Ovary (tissue), 7 donors: ENCODE measurements at regions not wholly inside any gene's neighbourhood (a gene's known extent, or its start where the extent isn't known, plus 50 kb on each side); places are given as distances from the start of the nearest gene placed in this dataset.
"Not testable (repeated sequence)": the region's sequence is repeated elsewhere in the genome, so short reads cannot be mapped to it uniquely, and the experiment has no call there.

Experiments
- DNase-seq, 5 donors: peaks; one replicate each; pipeline ENCODE4 v3.0.0-alpha.2; 2019 to 2020
- H3K27ac ChIP-seq, 2 donors: fragments of 200-600 bp; one replicate each; pipeline versions ENCODE4 v1.5.1 to v1.8.0; 2019 to 2022
- H3K27me3 ChIP-seq: fragments of 200-600 bp; one replicate; pipeline ENCODE4 v1.8.0; 2022
- H3K36me3 ChIP-seq: fragments of 200-600 bp; sonication (generic); one replicate; pipeline ENCODE4 v1.5.1; 2019
- H3K4me1 ChIP-seq: one replicate; pipeline ENCODE4 v1.8.1; 2013; ENCODE audit warnings: mild to moderate bottlenecking, moderate library complexity; ENCODE audit not compliant: insufficient read depth
- H3K4me3 ChIP-seq: fragments of 200-600 bp; sonication (generic); one replicate; pipeline ENCODE4 v1.5.1; 2017
- H3K9me3 ChIP-seq, 2 donors: fragments of 200-600 bp in 1 of 2; sonication (generic) in 1 of 2; one replicate each; pipeline versions ENCODE4 v1.5.1 to v1.8.1; 2013 to 2019; ENCODE audit warnings: mild to moderate bottlenecking in 1 of 2, moderate library complexity in 1 of 2
- CTCF ChIP-seq, 3 donors: fragments of 450-650 bp in 2 of 3; fragments of 200-600 bp in 1 of 3; IDR thresholded peaks; one replicate each; pipeline versions ENCODE4 v1.5.1 to v1.8.0; 2016 to 2022; ENCODE audit warnings: antibody characterized with exemption in 3 of 3, mild to moderate bottlenecking in 1 of 3
- EP300 ChIP-seq: sonication (generic); formaldehyde crosslinking; IDR thresholded peaks from one replicate; pipeline ENCODE4 v1.6.1; 2017; ENCODE audit warnings: antibody characterized with exemption
- POLR2A ChIP-seq: fragments of 450-650 bp; IDR thresholded peaks from one replicate; pipeline ENCODE4 v1.6.1; 2017; ENCODE audit warnings: antibody characterized with exemption, mild to moderate bottlenecking, moderate library complexity
- WGBS, 3 donors: extraction: QIAGEN DNeasy Blood & Tissue Kit in 1 of 3; methylation state at CpG; one replicate each; pipeline versions ENCODE4 v1.1.5 to v1.1.7; 2013 to 2017; 5-methylcytosine and 5-hydroxymethylcytosine counted together
- intact Hi-C, 4 donors: fragments of 100-400 bp; cut with DNase I; formaldehyde crosslinking; loops; one replicate each; pipeline versions ENCODE4 v1.11.0 to v1.15.1; 2022 to 2023
- donor health status: DM: no; HTN: no; CAD: no; lungs with moderate emphysema.
- donor health status: DM: no; HTN: no; CAD: no.
- donor health status: Bipolar disorder and iron deficiency.
- donor health status: DM: no; HTN: no; CAD: no.
- donor health status: DM: yes; HTN: yes; CAD: no.

- no peak for DNase-seq
- no peak overlapping the region for H3K4me3 ChIP-seq
- H3K27me3 ChIP-seq = no peaks in the 10 kb centered on the region
- H3K27ac ChIP-seq = no peak overlapping the region
- no peaks in the 10 kb centered on the region for H3K36me3 ChIP-seq
- no peak for TF ChIP-seq EP300
- TF ChIP-seq CTCF (IDR thresholded peaks at IDR 0.05) = no peak
- TF ChIP-seq POLR2A = no peak
- no peaks in the 10 kb centered on the region for H3K9me3 ChIP-seq
- intact Hi-C loops = no loop called here
- no peaks in the 10 kb centered on the region for H3K4me1 ChIP-seq
- WGBS, 3 donors = 82 to 86% (median 84%) methylated on average over 2 of the region's 2 CpGs
Observed at GRCh38 chr5:105172918-105173317, 1610.3 kb upstream of the NUDT12 start.

GRCh38 chr5:105168806-105169205, 1606.2 kb upstream of the NUDT12 start:
- intact Hi-C loops = no loop called here
- TF ChIP-seq POLR2A (no peak), CTCF (IDR thresholded peaks at IDR 0.05) (no peak), EP300 (no peak)
- no peaks in the 10 kb centered on the region for H3K27me3 ChIP-seq
- H3K4me3 ChIP-seq = no peak overlapping the region
- H3K27ac ChIP-seq = no peak overlapping the region
- no peak for DNase-seq
- no peaks in the 10 kb centered on the region for H3K4me1 ChIP-seq
- H3K9me3 ChIP-seq = no peaks in the 10 kb centered on the region
- no peaks in the 10 kb centered on the region for H3K36me3 ChIP-seq
- 94 to 97% (median 96%) methylated on average over 1 of the region's 1 CpG for WGBS, 3 donors

- H3K4me3 ChIP-seq = no peak overlapping the region
- TF ChIP-seq EP300 (no peak), CTCF (IDR thresholded peaks at IDR 0.05) (no peak), POLR2A (no peak)
- intact Hi-C loops = no loop called here
- no peaks in the 10 kb centered on the region for H3K36me3 ChIP-seq
- no peaks in the 10 kb centered on the region for H3K27me3 ChIP-seq
- no peak for DNase-seq
- no peaks in the 10 kb centered on the region for H3K4me1 ChIP-seq
- no peaks in the 10 kb centered on the region for H3K9me3 ChIP-seq
- WGBS, 3 donors = 92 to 95% (median 93%) methylated on average over 3 of the region's 3 CpGs
- no peak overlapping the region for H3K27ac ChIP-seq
Observed at GRCh38 chr5:105167092-105167491, 1604.5 kb upstream of the NUDT12 start.

- Histone ChIP-seq H3K9me3 (no peaks in the 10 kb centered on the region), H3K36me3 (no peaks in the 10 kb centered on the region), H3K4me1 (no peaks in the 10 kb centered on the region), H3K27me3 (no peaks in the 10 kb centered on the region), H3K4me3 (no peak overlapping the region), H3K27ac (no peak overlapping the region)
- no peak for DNase-seq
- no peak for TF ChIP-seq EP300
- TF ChIP-seq POLR2A = no peak
- no peak for TF ChIP-seq CTCF (IDR thresholded peaks at IDR 0.05)
- intact Hi-C loops = no loop called here
Observed at GRCh38 chr5:105163547-105163946, 1601.0 kb upstream of the NUDT12 start.

- intact Hi-C loops, H3K4me3 ChIP-seq, H3K27me3 ChIP-seq, H3K9me3 ChIP-seq, H3K36me3 ChIP-seq, DNase-seq, H3K4me1 ChIP-seq, H3K27ac ChIP-seq: not testable (repeated sequence)
- WGBS, 3 donors = 92 to 93% (median 93%) methylated on average over 6 of the region's 6 CpGs
Observed at GRCh38 chr5:105162557-105162956, 1600.0 kb upstream of the NUDT12 start.
